ENCODE measurements at regions not wholly inside any gene's neighbourhood (a gene's known extent, or its start where the extent isn't known, plus 50 kb on each side); places are given as distances from the start of the nearest gene placed in this dataset.

DNA sequence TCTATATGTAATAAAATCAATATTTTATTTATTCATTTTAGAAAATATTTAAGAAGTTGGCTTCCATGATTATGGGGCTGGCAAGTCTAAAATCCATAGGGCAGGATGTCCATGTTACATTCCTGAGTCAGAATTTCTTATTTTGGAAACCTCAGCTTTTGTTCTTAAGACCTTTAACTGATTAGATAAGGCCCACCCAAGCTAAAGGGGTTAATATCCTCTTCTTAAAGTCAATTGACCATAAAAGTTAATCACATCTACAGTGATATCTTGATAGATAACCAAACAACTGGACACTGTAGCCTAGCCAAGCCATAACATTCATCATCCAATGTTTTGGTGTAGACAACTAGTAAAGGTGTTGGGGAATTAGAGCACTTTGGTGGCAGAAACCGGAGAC is 1035.4 kb upstream of the ZEB2 start:
- Histone ChIP-seq H3K4me1 (ENCODE audit: control insufficient read depth, insufficient read depth, low read length) (no peaks in the 10 kb centered on the region), H3K27me3 (ENCODE audit: control insufficient read depth, insufficient read depth, low read length) (no peaks in the 10 kb centered on the region), H3K36me3 (ENCODE audit: control insufficient read depth, insufficient read depth, low read length) (no peaks in the 10 kb centered on the region), H3K27ac (ENCODE audit: low read length) (no peak overlapping the region), H3K4me3 (ENCODE audit: low read depth in 2 of 2, low read length in 2 of 2) (no peak overlapping the region), H3K9me3 (ENCODE audit: control insufficient read depth, insufficient read depth, low read depth, low read length) (no peaks in the 10 kb centered on the region)
- ChIA-PET POLR2A (no interaction called here), CTCF (no interaction called here)
- TF ChIP-seq SIN3A (IDR thresholded peaks at IDR 0.05; ENCODE audit: borderline replicate concordance, insufficient read depth, low read depth, low read length), result no peak
- BruUV-seq (replicated peaks), result no TSS peak
- intact Hi-C loops (cut with micrococcal nuclease; ENCODE audit: unreplicated experiment) (no loop called here), in situ Hi-C loops (cut with HindIII; ENCODE audit: low pct_unique_long_range_greater_than_20kb, low sequenced_read_pairs) (no loop called here)
- no peak for DNase-seq (ENCODE audit: low read depth, low spot score)
- ATAC-seq, result no peak

DNA sequence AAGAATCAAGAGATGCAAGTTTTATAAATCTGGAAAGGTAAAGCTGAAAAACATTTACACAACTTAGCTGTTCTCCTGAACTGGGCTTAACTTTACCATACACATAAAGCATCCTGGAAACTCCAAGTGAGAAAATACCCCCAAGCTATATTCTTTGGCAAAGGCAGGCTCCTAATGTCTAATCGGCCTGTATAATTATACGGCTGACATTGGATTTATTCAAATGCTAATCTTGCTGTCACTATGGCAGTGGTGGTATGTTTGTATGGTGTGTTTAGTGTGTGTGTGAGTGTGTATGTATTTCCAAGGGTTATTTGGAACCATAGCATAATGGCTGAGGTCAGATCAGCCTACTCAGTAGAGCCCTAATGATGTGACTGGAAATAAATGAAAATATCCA is 1031.8 kb upstream of the ZEB2 start:
- ATAC-seq (no peak), DNase-seq (ENCODE audit: low read depth, low spot score) (no peak)
- H3K9me3 ChIP-seq (ENCODE audit: control insufficient read depth, insufficient read depth, low read depth, low read length), result no peaks in the 10 kb centered on the region
- no peak for TF ChIP-seq POLR2AphosphoS5 (IDR thresholded peaks at IDR 0.05; ENCODE audit: low read depth, low read length)
- TF ChIP-seq SIN3A (IDR thresholded peaks at IDR 0.05; ENCODE audit: borderline replicate concordance, insufficient read depth, low read depth, low read length), result no peak
- TF ChIP-seq, protein P1, sequence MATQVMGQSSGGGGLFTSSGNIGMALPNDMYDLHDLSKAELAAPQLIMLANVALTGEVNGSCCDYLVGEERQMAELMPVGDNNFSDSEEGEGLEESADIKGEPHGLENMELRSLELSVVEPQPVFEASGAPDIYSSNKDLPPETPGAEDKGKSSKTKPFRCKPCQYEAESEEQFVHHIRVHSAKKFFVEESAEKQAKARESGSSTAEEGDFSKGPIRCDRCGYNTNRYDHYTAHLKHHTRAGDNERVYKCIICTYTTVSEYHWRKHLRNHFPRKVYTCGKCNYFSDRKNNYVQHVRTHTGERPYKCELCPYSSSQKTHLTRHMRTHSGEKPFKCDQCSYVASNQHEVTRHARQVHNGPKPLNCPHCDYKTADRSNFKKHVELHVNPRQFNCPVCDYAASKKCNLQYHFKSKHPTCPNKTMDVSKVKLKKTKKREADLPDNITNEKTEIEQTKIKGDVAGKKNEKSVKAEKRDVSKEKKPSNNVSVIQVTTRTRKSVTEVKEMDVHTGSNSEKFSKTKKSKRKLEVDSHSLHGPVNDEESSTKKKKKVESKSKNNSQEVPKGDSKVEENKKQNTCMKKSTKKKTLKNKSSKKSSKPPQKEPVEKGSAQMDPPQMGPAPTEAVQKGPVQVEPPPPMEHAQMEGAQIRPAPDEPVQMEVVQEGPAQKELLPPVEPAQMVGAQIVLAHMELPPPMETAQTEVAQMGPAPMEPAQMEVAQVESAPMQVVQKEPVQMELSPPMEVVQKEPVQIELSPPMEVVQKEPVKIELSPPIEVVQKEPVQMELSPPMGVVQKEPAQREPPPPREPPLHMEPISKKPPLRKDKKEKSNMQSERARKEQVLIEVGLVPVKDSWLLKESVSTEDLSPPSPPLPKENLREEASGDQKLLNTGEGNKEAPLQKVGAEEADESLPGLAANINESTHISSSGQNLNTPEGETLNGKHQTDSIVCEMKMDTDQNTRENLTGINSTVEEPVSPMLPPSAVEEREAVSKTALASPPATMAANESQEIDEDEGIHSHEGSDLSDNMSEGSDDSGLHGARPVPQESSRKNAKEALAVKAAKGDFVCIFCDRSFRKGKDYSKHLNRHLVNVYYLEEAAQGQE (IDR thresholded peaks at IDR 0.05; ENCODE audit: insufficient read depth in 1 of 2, low read depth in 2 of 2, low read length in 1 of 2), result no peak
- no peak for TF ChIP-seq TCF7L2 (IDR thresholded peaks at IDR 0.05; ENCODE audit: low read depth, low read length)
- TF ChIP-seq, protein P2, sequence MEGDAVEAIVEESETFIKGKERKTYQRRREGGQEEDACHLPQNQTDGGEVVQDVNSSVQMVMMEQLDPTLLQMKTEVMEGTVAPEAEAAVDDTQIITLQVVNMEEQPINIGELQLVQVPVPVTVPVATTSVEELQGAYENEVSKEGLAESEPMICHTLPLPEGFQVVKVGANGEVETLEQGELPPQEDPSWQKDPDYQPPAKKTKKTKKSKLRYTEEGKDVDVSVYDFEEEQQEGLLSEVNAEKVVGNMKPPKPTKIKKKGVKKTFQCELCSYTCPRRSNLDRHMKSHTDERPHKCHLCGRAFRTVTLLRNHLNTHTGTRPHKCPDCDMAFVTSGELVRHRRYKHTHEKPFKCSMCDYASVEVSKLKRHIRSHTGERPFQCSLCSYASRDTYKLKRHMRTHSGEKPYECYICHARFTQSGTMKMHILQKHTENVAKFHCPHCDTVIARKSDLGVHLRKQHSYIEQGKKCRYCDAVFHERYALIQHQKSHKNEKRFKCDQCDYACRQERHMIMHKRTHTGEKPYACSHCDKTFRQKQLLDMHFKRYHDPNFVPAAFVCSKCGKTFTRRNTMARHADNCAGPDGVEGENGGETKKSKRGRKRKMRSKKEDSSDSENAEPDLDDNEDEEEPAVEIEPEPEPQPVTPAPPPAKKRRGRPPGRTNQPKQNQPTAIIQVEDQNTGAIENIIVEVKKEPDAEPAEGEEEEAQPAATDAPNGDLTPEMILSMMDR (IDR thresholded peaks at IDR 0.05), result no peak
- intact Hi-C loops (cut with micrococcal nuclease; ENCODE audit: unreplicated experiment), result no loop called here
- H3K4me3 ChIP-seq (ENCODE audit: low read depth in 2 of 2, low read length in 2 of 2), result no peak overlapping the region
- ChIA-PET CTCF (no interaction called here), POLR2A (no interaction called here)
- no peaks in the 10 kb centered on the region for H3K36me3 ChIP-seq (ENCODE audit: control insufficient read depth, insufficient read depth, low read length)
- H3K27ac ChIP-seq (ENCODE audit: low read length), result no peak overlapping the region
- no TSS peak for BruUV-seq (replicated peaks)
- H3K27me3 ChIP-seq (ENCODE audit: control insufficient read depth, insufficient read depth, low read length), result no peaks in the 10 kb centered on the region
- in situ Hi-C loops (cut with HindIII; ENCODE audit: low pct_unique_long_range_greater_than_20kb, low sequenced_read_pairs), result no loop called here
- no peaks in the 10 kb centered on the region for H3K4me1 ChIP-seq (ENCODE audit: control insufficient read depth, insufficient read depth, low read length)

DNA sequence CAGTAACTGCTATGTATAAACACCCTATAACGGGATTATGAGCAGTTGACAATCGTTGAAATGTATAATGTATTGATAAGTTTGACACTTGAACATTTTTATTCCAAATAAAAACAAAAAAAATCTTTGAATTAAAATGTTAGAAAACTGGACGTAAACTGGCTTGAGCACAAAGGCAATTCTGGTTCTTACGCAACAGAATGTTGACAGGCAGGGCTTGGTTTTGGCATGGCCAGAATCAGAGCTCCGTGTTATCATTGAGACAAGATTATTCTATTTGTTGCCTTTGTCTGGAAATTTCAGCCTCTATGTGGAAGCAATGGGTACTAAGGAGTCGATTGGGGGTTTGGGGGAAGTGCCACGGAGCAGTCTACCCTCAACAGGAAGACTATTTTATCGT is 1028.6 kb upstream of the ZEB2 start:
- CTCF ChIA-PET, result no interaction called here
- DNase-seq (ENCODE audit: low read depth, low spot score) (no peak), ATAC-seq (no peak)
- TF ChIP-seq, protein P2 (IDR thresholded peaks at IDR 0.05), result no peak
- TF ChIP-seq POLR2AphosphoS5 (IDR thresholded peaks at IDR 0.05; ENCODE audit: low read depth, low read length) (no peak), SIN3A (IDR thresholded peaks at IDR 0.05; ENCODE audit: borderline replicate concordance, insufficient read depth, low read depth, low read length) (no peak), TCF7L2 (IDR thresholded peaks at IDR 0.05; ENCODE audit: low read depth, low read length) (no peak)
- TF ChIP-seq, protein P1 (IDR thresholded peaks at IDR 0.05; ENCODE audit: insufficient read depth in 1 of 2, low read depth in 2 of 2, low read length in 1 of 2), result no peak
- in situ Hi-C loops (cut with HindIII; ENCODE audit: low pct_unique_long_range_greater_than_20kb, low sequenced_read_pairs), result no loop called here
- H3K4me3 ChIP-seq (ENCODE audit: low read depth in 2 of 2, low read length in 2 of 2), result no peak overlapping the region
- H3K27ac ChIP-seq (ENCODE audit: low read length), result no peak overlapping the region
- H3K27me3 ChIP-seq (ENCODE audit: control insufficient read depth, insufficient read depth, low read length), result no peaks in the 10 kb centered on the region
- H3K36me3 ChIP-seq (ENCODE audit: control insufficient read depth, insufficient read depth, low read length), result no peaks in the 10 kb centered on the region
- BruUV-seq (replicated peaks), result no TSS peak
- intact Hi-C loops (cut with micrococcal nuclease; ENCODE audit: unreplicated experiment), result no loop called here
- POLR2A ChIA-PET, result no interaction called here
- H3K4me1 ChIP-seq (ENCODE audit: control insufficient read depth, insufficient read depth, low read length), result no peaks in the 10 kb centered on the region
- H3K9me3 ChIP-seq (ENCODE audit: control insufficient read depth, insufficient read depth, low read depth, low read length), result no peaks in the 10 kb centered on the region
